Activated CD8-positive, alpha-beta T cell treated with anti-CD3 and anti-CD28 coated beads for 36 hours (primary cell): ENCODE measurements at regions not wholly inside any gene's neighbourhood (a gene's known extent, or its start where the extent isn't known, plus 50 kb on each side); places are given as distances from the start of the nearest gene placed in this dataset.
"Not testable (repeated sequence)": the region's sequence is repeated elsewhere in the genome, so short reads cannot be mapped to it uniquely, and the experiment has no call there.

Experiments
- ATAC-seq: fragments of 200-7000 bp; cut with Tn5 transposase; one replicate; pipeline ENCODE4 v1.10.0; 2021; ENCODE audit warnings: mild to moderate bottlenecking, moderate library complexity
- CTCF ChIA-PET: fragments of 350-600 bp; sonication (Branson Sonifier 250); formaldehyde crosslinking; loops from one replicate; lab custom pipeline; 2021; ENCODE audit warnings: antibody characterized with exemption; lab: Charles Lee
- POLR2A ChIA-PET: fragments of 350-600 bp; sonication (Branson Sonifier 250); formaldehyde crosslinking; loops from one replicate; lab custom pipeline; 2021; ENCODE audit warnings: antibody characterized with exemption; lab: Charles Lee
- DNase-seq: peaks from one replicate; pipeline ENCODE4 v3.0.0-alpha.2; 2020
- H3K27ac Mint-ChIP-seq: one replicate; pipeline ENCODE4 v1.8.0; 2021; ENCODE audit warnings: mild to moderate bottlenecking, mixed read lengths
- H3K27me3 Mint-ChIP-seq: one replicate; pipeline ENCODE4 v1.8.0; 2021; ENCODE audit warnings: mixed read lengths
- H3K36me3 Mint-ChIP-seq: one replicate; pipeline ENCODE4 v1.8.0; 2021; ENCODE audit warnings: low read depth, mixed read lengths
- H3K4me1 Mint-ChIP-seq: one replicate; pipeline ENCODE4 v1.8.0; 2021; ENCODE audit warnings: low read depth, mixed read lengths
- H3K4me3 Mint-ChIP-seq: one replicate; pipeline ENCODE4 v1.8.0; 2021; ENCODE audit warnings: mild to moderate bottlenecking, moderate library complexity, mixed read lengths
- H3K9me3 Mint-ChIP-seq: one replicate; pipeline ENCODE4 v1.8.0; 2021; ENCODE audit warnings: mixed read lengths
- CTCF ChIP-seq: fragments of 200-600 bp; IDR thresholded peaks from one replicate; pipeline ENCODE4 v1.8.0; 2022; ENCODE audit warnings: antibody characterized with exemption, mild to moderate bottlenecking
- intact Hi-C: fragments of 100-400 bp; cut with micrococcal nuclease; formaldehyde crosslinking; loops from one replicate; pipeline ENCODE4 v1.10.0; 2022

GRCh38 chr2:95754213-95754612, 162.4 kb downstream of the TRIM43 start:
- DNase-seq, H3K27me3 Mint-ChIP-seq, CTCF ChIA-PET, H3K4me3 Mint-ChIP-seq, H3K9me3 Mint-ChIP-seq, POLR2A ChIA-PET, ATAC-seq, H3K36me3 Mint-ChIP-seq, H3K4me1 Mint-ChIP-seq, H3K27ac Mint-ChIP-seq, intact Hi-C loops: not testable (repeated sequence)

GRCh38 chr2:95754819-95755563, 163.2 kb downstream of the TRIM43 start:
- H3K36me3 Mint-ChIP-seq, intact Hi-C loops, CTCF ChIA-PET, ATAC-seq, H3K4me1 Mint-ChIP-seq, H3K27me3 Mint-ChIP-seq, POLR2A ChIA-PET, H3K27ac Mint-ChIP-seq, H3K4me3 Mint-ChIP-seq, DNase-seq, H3K9me3 Mint-ChIP-seq: not testable (repeated sequence)

GRCh38 chr2:95755956-95756669, 164.3 kb downstream of the TRIM43 start:
- H3K4me3 Mint-ChIP-seq, POLR2A ChIA-PET, ATAC-seq, CTCF ChIA-PET, H3K9me3 Mint-ChIP-seq, H3K36me3 Mint-ChIP-seq, H3K27me3 Mint-ChIP-seq, intact Hi-C loops, H3K27ac Mint-ChIP-seq, H3K4me1 Mint-ChIP-seq, DNase-seq: not testable (repeated sequence)

GRCh38 chr2:95757988-95758387, 166.2 kb downstream of the TRIM43 start:
- no peak overlapping the region for H3K4me3 Mint-ChIP-seq
- CTCF ChIA-PET = no interaction called here
- no peak for TF ChIP-seq CTCF
- H3K27ac Mint-ChIP-seq = no peak overlapping the region
- ATAC-seq (no peak), DNase-seq (no peak)
- H3K27me3 Mint-ChIP-seq = no peaks in the 10 kb centered on the region
- H3K9me3 Mint-ChIP-seq = no peaks in the 10 kb centered on the region
- POLR2A ChIA-PET = no interaction called here
- H3K4me1 Mint-ChIP-seq = no peaks in the 10 kb centered on the region
- intact Hi-C loops = no loop called here
- no peaks in the 10 kb centered on the region for H3K36me3 Mint-ChIP-seq

GRCh38 chr2:95759481-95760246, 167.9 kb downstream of the TRIM43 start:
- no peak overlapping the region for H3K27ac Mint-ChIP-seq
- TF ChIP-seq CTCF = no peak
- intact Hi-C loops = no loop called here

GRCh38 chr2:95760806-95761525, 169.2 kb downstream of the TRIM43 start:
- POLR2A ChIA-PET = no interaction called here
- Mint-ChIP-seq H3K27me3 (no peaks in the 10 kb centered on the region), H3K36me3 (no peaks in the 10 kb centered on the region), H3K4me3 (no peak overlapping the region), H3K9me3 (no peaks in the 10 kb centered on the region), H3K27ac (no peak overlapping the region), H3K4me1 (no peaks in the 10 kb centered on the region)
- CTCF ChIA-PET = no interaction called here
- no peak for DNase-seq
- intact Hi-C loops = no loop called here
- no peak for ATAC-seq
- no peak for TF ChIP-seq CTCF

More at GRCh38 chr2:95759481-95760246, 167.9 kb downstream of the TRIM43 start:
- Mint-ChIP-seq H3K27me3 (no peaks in the 10 kb centered on the region), H3K36me3 (no peaks in the 10 kb centered on the region), H3K4me1 (no peaks in the 10 kb centered on the region), H3K9me3 (no peaks in the 10 kb centered on the region), H3K4me3 (no peak overlapping the region)
- ChIA-PET POLR2A (no interaction called here), CTCF (no interaction called here)
- ATAC-seq = no peak
- DNase-seq = no peak
